OCI-LY3 (cell line): ENCODE measurements at regions not wholly inside any gene's neighbourhood (a gene's known extent, or its start where the extent isn't known, plus 50 kb on each side); places are given as distances from the start of the nearest gene placed in this dataset.

ENCODE experiments used
- H2AFZ ChIP-seq: fragments of 200-600, 300-600 bp; shearing (Covaris generic); 2 replicates; pipeline ENCODE4 v1.6.0; 2014; ENCODE audit warnings: antibody characterized with exemption, low read depth, low read length
- H3K27ac ChIP-seq: fragments of 200-600, 300-600 bp; sonication (generic); 2 replicates; pipeline ENCODE4 v1.5.1; 2014; ENCODE audit warnings: mild to moderate bottlenecking, low read length, moderate library complexity, mixed read lengths
- H3K27me3 ChIP-seq: fragments of 200-600, 300-600 bp; sonication (generic); 2 replicates; pipeline ENCODE4 v1.6.1; 2014; ENCODE audit warnings: low read depth, low read length, mixed read lengths
- H3K36me3 ChIP-seq: fragments of 200-600, 300-600 bp; sonication (generic); replicated peaks from 2 replicates; pipeline ENCODE3; 2014; ENCODE audit warnings: low read depth, low read length, mixed read lengths
- H3K4me1 ChIP-seq: fragments of 300-600, 200-600 bp; sonication (generic); 2 replicates; pipeline ENCODE4 v1.6.1; 2014; ENCODE audit warnings: low read length, mixed read lengths
- H3K4me2 ChIP-seq: fragments of 200-600, 300-600 bp; sonication (generic); 2 replicates; pipeline ENCODE4 v1.6.1; 2014; ENCODE audit warnings: low read length, mixed read lengths
- H3K4me3 ChIP-seq: fragments of 300-600, 200-600 bp; sonication (generic); 2 replicates; pipeline ENCODE4 v1.5.1; 2014; ENCODE audit warnings: antibody characterized with exemption, mild to moderate bottlenecking, low read length, moderate library complexity
- H3K79me2 ChIP-seq: fragments of 300-600, 200-600 bp; shearing (Covaris generic); 2 replicates; pipeline ENCODE4 v1.6.1; 2014; ENCODE audit warnings: mild to moderate bottlenecking, low read length, mixed read lengths
- H3K9ac ChIP-seq: fragments of 300-600, 200-600 bp; shearing (Covaris generic); 2 replicates; pipeline ENCODE4 v1.6.0; 2014; ENCODE audit warnings: mild to moderate bottlenecking, low read length, moderate library complexity
- H3K9me3 ChIP-seq: fragments of 200-600, 300-600 bp; shearing (Covaris generic); 2 replicates; pipeline ENCODE4 v1.6.1; 2014; ENCODE audit warnings: low read length, mixed read lengths; ENCODE audit not compliant: insufficient read depth
- H4K20me1 ChIP-seq: fragments of 200-600, 300-600 bp; sonication (generic); 2 replicates; pipeline ENCODE4 v1.6.1; 2016; ENCODE audit warnings: low read length, mixed read lengths; ENCODE audit not compliant: insufficient read depth
- EZH2phosphoT487 ChIP-seq: fragments of 200-600 bp; shearing (Covaris generic); IDR thresholded peaks from 2 replicates; pipeline ENCODE4 v1.6.1; 2018; ENCODE audit warnings: antibody characterized with exemption, mixed run types, low read depth
- TF ChIP-seq, protein P1 (sequence below): fragments of 200-600, 300-600 bp; sonication (generic); IDR thresholded peaks from 2 replicates; pipeline ENCODE4 v1.5.1; 2014; ENCODE audit warnings: antibody characterized with exemption, low read length, low read depth

DNA sequence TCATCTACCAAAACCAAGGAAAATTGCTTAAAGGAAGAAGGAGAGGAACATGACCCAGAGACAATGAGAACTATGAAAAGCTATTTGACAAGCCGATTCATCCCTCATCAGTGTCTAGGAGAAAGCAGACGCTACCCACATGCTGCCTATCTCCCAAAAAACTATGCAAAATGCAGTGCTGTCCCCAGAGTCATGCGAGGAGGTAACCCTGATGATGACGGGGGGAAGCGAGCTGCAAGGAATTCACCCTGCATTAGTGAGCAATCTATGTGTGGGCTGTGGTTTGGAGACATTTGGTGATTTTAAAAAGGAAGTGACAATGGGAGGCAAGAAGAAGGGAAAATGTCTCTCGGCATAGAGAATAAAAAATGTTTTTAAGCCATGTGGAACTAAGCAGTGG lies 472.7 kb downstream of the CMPK2 start:
- H2AFZ ChIP-seq = no peak overlapping the region
- no peak overlapping the region for H3K9ac ChIP-seq
- no peaks in the 10 kb centered on the region for H4K20me1 ChIP-seq
- no peaks in the 10 kb centered on the region for H3K79me2 ChIP-seq
- TF ChIP-seq, protein P1, sequence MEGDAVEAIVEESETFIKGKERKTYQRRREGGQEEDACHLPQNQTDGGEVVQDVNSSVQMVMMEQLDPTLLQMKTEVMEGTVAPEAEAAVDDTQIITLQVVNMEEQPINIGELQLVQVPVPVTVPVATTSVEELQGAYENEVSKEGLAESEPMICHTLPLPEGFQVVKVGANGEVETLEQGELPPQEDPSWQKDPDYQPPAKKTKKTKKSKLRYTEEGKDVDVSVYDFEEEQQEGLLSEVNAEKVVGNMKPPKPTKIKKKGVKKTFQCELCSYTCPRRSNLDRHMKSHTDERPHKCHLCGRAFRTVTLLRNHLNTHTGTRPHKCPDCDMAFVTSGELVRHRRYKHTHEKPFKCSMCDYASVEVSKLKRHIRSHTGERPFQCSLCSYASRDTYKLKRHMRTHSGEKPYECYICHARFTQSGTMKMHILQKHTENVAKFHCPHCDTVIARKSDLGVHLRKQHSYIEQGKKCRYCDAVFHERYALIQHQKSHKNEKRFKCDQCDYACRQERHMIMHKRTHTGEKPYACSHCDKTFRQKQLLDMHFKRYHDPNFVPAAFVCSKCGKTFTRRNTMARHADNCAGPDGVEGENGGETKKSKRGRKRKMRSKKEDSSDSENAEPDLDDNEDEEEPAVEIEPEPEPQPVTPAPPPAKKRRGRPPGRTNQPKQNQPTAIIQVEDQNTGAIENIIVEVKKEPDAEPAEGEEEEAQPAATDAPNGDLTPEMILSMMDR = no peak
- no peak for TF ChIP-seq EZH2phosphoT487
- H3K27ac ChIP-seq = no peak overlapping the region
- no peak overlapping the region for H3K4me3 ChIP-seq
- no peaks in the 10 kb centered on the region for H3K27me3 ChIP-seq
- H3K9me3 ChIP-seq = no peaks in the 10 kb centered on the region
- no peaks in the 10 kb centered on the region for H3K4me1 ChIP-seq
- no peak overlapping the region for H3K4me2 ChIP-seq
- H3K36me3 ChIP-seq = no peaks in the 10 kb centered on the region

GRCh38 chr2:6393819-6394218 lies 471.9 kb downstream of the CMPK2 start:
- no peak overlapping the region for H2AFZ ChIP-seq
- H3K9ac ChIP-seq = no peak overlapping the region
- TF ChIP-seq EZH2phosphoT487 = no peak
- H3K27ac ChIP-seq = no peak overlapping the region
- no peak overlapping the region for H3K4me3 ChIP-seq
- no peaks in the 10 kb centered on the region for H3K4me1 ChIP-seq
- no peaks in the 10 kb centered on the region for H3K36me3 ChIP-seq
- H3K27me3 ChIP-seq = no peaks in the 10 kb centered on the region
- H4K20me1 ChIP-seq = no peaks in the 10 kb centered on the region
- no peaks in the 10 kb centered on the region for H3K9me3 ChIP-seq
- no peaks in the 10 kb centered on the region for H3K79me2 ChIP-seq
- no peak overlapping the region for H3K4me2 ChIP-seq

DNA sequence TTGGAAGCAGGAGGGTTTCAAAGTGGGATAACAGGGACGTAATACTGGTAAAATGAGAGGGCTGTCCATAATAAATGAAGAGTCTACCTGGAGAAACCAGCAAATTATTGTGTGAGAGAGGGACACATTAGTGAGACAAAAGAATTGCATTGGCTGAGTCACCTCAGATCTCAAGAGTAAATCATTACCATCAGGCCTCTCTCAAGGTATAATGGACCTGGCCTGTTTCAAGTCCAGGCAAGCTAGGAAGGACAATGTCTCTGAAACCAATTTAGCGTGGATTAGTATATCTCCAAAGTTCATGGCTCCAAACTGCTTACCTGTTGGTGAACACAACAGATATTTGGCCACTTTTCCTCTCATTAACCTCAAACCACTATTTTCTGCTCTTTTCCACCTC lies 471.4 kb downstream of the CMPK2 start:
- Histone ChIP-seq H4K20me1 (no peaks in the 10 kb centered on the region), H3K27me3 (no peaks in the 10 kb centered on the region), H3K36me3 (no peaks in the 10 kb centered on the region), H3K9ac (no peak overlapping the region), H3K79me2 (no peaks in the 10 kb centered on the region), H3K27ac (no peak overlapping the region), H3K4me2 (no peak overlapping the region), H3K4me3 (no peak overlapping the region), H2AFZ (no peak overlapping the region), H3K4me1 (no peaks in the 10 kb centered on the region), H3K9me3 (no peaks in the 10 kb centered on the region)
- TF ChIP-seq, protein P1 = no peak
- no peak for TF ChIP-seq EZH2phosphoT487

GRCh38 chr2:6398421-6398820 lies 467.3 kb downstream of the CMPK2 start:
- Histone ChIP-seq H3K36me3 (no peaks in the 10 kb centered on the region), H3K27ac (no peak overlapping the region), H3K79me2 (no peaks in the 10 kb centered on the region), H3K9ac (no peak overlapping the region), H4K20me1 (no peaks in the 10 kb centered on the region), H3K4me3 (no peak overlapping the region), H3K9me3 (no peaks in the 10 kb centered on the region), H3K4me2 (no peak overlapping the region), H2AFZ (no peak overlapping the region), H3K4me1 (no peaks in the 10 kb centered on the region), H3K27me3 (no peaks in the 10 kb centered on the region)
- TF ChIP-seq EZH2phosphoT487 = no peak
- TF ChIP-seq, protein P1 = no peak

- Histone ChIP-seq H4K20me1 (no peaks in the 10 kb centered on the region), H3K9ac (no peak overlapping the region), H3K36me3 (no peaks in the 10 kb centered on the region), H3K27me3 (no peaks in the 10 kb centered on the region), H3K4me2 (no peak overlapping the region), H2AFZ (no peak overlapping the region), H3K4me3 (no peak overlapping the region), H3K79me2 (no peaks in the 10 kb centered on the region), H3K4me1 (no peaks in the 10 kb centered on the region), H3K27ac (no peak overlapping the region), H3K9me3 (no peaks in the 10 kb centered on the region)
- TF ChIP-seq EZH2phosphoT487 = no peak
- TF ChIP-seq, protein P1 = no peak
Measured at GRCh38 chr2:6401301-6401700, 464.4 kb downstream of the CMPK2 start.
